Stimulated activated CD8-positive, alpha-beta memory T cell treated with anti-CD3 and anti-CD28 coated beads, Interleukin-4, amount 100 ng/mL, for 48 hours (primary cell): ENCODE measurements at regions not wholly inside any gene's neighbourhood (a gene's known extent, or its start where the extent isn't known, plus 50 kb on each side); places are given as distances from the start of the nearest gene placed in this dataset.
"Not testable (repeated sequence)": the region's sequence is repeated elsewhere in the genome, so short reads cannot be mapped to it uniquely, and the experiment has no call there.

Source experiments
- DNase-seq: peaks from one replicate; pipeline ENCODE4 v3.0.0-alpha.2; 2020

GRCh38 chrX:137884813-137885212 lies 318.9 kb downstream of the ZIC3 start:
- not testable (repeated sequence) for DNase-seq

DNA sequence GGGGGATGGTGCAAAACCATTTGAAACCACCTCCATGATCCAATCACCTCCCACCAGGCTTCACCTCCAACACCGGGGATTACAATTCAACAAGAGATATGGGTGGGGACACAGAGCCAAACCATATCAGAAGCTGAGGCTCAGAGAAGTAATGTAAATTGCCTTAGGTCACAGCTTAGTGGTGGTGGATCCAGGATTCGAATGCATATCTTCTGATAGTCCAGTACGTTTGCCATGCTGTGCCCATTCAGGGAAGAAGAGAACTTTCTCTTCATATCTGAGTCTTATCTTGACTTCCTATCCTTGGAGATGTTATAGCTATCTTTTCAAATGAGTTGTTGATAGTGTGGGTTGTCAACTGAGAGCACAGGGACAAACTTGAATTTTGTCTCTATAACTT lies 325.5 kb downstream of the ZIC3 start:
- no peak for DNase-seq

DNA sequence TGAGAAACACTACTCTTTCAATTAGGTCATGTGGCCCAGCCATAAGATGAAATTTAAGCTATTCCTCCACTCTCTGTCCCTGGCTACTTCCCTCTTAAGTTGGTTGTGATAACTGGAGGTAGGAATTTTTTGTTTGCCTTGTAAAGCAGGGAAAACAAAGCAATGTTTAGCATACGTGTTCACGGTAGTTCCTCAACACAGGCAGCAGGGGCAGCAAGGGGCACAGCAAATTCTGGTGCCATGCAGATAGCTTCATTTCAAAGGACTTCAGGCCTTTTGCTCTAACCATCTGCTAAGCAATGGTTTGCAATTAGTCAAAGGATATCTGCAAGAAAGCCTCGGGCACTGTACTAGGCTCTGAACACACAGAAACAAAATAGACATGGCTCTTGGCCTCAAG lies 330.2 kb downstream of the ZIC3 start:
- no peak for DNase-seq

- no peak for DNase-seq
Measured at GRCh38 chrX:137915466-137915865, 349.5 kb downstream of the ZIC3 start.

- no peak for DNase-seq
Measured at GRCh38 chrX:137916090-137916746, 350.3 kb downstream of the ZIC3 start.

DNA sequence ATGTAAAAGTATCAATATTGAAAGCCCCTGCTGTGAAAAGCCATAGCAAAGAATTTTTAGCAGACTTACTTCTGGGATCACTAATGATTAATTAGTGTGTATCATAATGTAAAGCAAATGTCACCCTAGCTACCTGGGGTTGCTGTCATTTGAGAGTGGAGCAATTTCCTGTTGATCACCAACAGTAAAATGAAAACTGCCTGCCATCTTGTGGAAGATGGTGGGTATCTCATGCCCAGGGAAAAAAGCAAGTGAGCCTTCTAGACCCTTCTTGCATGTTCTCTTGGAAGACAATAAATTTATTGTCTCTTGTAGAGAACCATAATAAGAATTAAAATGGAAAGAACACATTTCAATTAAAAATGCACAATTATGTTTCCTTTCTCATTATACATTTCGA lies 360.2 kb downstream of the ZIC3 start:
- no peak for DNase-seq

GRCh38 chrX:137929951-137930350 lies 364.0 kb downstream of the ZIC3 start:
- DNase-seq, result no peak

- DNase-seq, result no peak
Measured at GRCh38 chrX:137930533-137930932, 364.6 kb downstream of the ZIC3 start.

- DNase-seq, result not testable (repeated sequence)
Measured at GRCh38 chrX:137934214-137934613, 368.3 kb downstream of the ZIC3 start.

GRCh38 chrX:137934887-137935286 lies 369.0 kb downstream of the ZIC3 start:
- DNase-seq, result not testable (repeated sequence)

DNA sequence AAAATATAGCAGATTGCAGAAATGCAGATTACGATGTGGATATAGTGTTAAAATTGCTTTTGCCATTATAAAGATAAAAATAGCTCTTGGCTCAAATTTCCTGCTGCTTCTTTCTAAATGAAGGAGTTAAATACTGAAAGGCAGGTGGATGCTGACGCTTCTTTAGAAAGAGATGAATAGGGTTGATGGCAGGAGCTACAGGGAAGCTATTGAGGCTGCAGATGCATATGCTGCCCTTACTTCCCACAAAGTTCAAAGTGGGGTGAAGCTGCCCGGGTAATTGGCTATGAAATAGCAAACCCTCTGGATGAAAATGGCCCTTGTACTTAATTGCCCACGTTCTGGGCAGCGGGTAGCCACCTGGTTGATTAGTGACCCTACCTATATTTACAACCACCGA lies 379.5 kb downstream of the ZIC3 start:
- no peak for DNase-seq

GRCh38 chrX:137969191-137969590 lies 403.3 kb downstream of the ZIC3 start:
- DNase-seq, result no peak

DNA sequence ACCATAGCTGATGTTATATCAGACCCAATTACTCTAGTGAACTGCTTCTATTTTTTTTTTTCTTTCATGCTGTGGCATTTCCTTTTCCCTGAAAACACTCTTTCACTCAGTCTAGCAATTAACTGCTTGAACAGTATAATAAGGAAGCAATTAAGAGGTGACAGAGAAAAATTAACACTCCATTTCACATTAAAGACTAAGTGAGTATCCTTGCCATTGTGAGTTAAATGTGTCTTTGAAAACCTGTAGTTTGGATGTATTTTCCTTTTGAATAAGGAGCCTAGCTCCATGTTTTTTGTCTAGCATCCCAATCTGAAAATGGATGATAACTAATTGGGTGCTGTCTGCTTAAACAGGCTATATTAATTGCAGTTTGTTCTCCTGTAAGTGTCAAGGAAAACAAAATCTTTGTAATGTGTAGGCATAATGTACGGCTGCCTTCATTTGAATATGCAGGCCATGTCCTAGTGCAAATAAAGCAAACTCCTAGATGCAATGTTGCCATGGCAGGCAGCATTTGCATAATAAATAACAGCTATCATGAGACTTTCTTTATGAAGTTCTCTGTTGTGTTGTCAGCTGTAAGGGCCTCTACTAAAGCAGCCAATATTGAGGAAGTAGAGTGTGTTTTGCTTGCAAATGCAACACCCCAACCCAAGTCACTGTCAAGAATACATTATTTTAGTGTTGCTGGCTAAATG lies 416.7 kb downstream of the ZIC3 start:
- DNase-seq, result no peak

GRCh38 chrX:137988470-137988869 lies 422.5 kb downstream of the ZIC3 start:
- DNase-seq, result no peak

DNA sequence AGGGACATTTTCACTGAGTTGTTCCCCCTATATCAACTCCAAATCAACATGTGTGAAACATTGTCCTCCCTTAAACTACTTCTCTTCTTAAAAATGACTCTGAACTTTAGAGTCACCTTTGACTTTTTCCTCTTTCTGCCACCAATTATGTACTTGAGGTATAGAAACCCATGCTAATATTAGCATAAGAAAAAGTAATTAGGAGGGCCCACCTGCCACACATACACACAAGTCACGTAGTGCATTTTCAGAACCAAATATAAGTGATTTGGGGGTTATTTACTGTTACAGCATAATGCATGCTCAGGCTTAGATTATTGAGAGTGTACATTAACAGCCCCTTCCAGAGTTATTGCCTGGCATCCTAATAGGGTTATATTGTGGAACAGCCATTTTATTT lies 432.7 kb downstream of the ZIC3 start:
- DNase-seq, result no peak

GRCh38 chrX:137999071-137999470 lies 433.1 kb downstream of the ZIC3 start:
- no peak for DNase-seq

GRCh38 chrX:137999552-137999951 lies 433.6 kb downstream of the ZIC3 start:
- no peak for DNase-seq

- DNase-seq, result no peak
Measured at GRCh38 chrX:138001226-138001625, 435.3 kb downstream of the ZIC3 start.

- no peak for DNase-seq
Measured at GRCh38 chrX:138006180-138006579, 440.3 kb downstream of the ZIC3 start.

DNA sequence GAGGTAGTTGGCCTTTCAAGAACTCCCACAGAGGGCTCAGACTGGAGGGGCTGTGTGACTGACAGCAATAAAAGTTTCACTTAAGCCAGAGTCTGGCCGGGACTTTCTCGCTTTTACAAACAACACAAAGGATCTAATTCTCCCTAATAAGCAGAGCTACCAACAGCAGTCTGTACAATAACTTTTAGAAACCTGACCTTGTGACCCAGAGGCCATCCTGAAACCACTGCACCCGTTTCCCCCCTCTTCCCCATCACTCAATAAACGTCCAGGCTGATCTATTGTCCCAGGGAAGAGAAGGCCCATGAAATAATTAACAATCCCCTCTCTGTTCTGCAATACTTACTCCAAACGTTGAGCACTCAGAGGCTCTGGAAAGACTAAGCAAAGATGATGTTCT lies 442.4 kb downstream of the ZIC3 start:
- DNase-seq, result no peak

DNA sequence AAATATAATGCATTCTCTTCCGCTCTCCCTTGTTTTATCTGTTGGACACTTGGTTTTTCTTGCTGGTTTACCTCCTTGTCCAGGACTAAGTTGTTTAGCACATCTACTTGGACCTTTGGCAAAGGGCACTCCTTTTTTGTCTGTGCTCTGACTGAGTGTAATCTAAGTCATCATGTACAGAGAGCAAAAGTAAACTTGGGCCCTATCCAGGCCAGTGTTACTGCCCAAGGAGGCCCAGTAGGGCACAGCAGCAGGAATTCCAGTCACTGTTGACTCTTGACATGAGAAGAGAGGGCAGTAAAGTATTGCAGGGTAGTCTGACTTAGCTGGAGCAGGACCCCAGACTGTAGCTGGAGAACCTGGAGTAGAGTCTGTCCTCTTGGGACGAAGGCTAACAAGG lies 445.5 kb downstream of the ZIC3 start:
- DNase-seq, result no peak

DNA sequence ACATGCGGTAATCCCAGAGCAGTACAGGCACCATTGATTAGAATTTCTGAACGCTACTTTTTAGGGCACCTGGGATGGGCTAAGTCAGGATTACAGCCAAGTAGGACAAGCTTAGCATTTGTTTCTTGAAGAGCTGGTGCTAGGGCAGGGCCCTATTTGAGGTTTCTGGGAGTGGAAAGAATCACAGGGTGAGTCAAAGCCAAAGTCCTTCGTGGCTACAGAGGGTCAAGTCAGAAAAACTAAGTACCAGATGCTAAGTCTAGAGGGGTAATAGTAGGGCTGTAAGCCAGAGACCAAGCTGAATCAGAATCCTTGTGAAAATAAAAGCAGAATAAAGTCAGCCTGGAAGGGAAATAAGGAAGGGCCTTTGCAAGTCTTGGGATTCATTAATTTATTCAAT lies 448.6 kb downstream of the ZIC3 start:
- DNase-seq, result no peak

- DNase-seq, result no peak
Measured at GRCh38 chrX:138018145-138018799, 452.3 kb downstream of the ZIC3 start.

GRCh38 chrX:138020941-138021340 lies 455.0 kb downstream of the ZIC3 start:
- no peak for DNase-seq
